GM12875 (cell line): ENCODE measurements at regions not wholly inside any gene's neighbourhood (a gene's known extent, or its start where the extent isn't known, plus 50 kb on each side); places are given as distances from the start of the nearest gene placed in this dataset.

Experiments
- H3K4me3 ChIP-seq: one replicate; pipeline ENCODE4 v1.5.1; 2011; ENCODE audit warnings: low read depth, low read length, control low read depth
- TF ChIP-seq, protein P1 (sequence below): IDR thresholded peaks from 2 replicates; pipeline ENCODE4 v1.5.1; 2011; ENCODE audit warnings: low read depth, mild to moderate bottlenecking, control low read depth, inconsistent platforms, low read length, moderate library complexity, borderline replicate concordance; ENCODE audit not compliant: insufficient read depth

DNA sequence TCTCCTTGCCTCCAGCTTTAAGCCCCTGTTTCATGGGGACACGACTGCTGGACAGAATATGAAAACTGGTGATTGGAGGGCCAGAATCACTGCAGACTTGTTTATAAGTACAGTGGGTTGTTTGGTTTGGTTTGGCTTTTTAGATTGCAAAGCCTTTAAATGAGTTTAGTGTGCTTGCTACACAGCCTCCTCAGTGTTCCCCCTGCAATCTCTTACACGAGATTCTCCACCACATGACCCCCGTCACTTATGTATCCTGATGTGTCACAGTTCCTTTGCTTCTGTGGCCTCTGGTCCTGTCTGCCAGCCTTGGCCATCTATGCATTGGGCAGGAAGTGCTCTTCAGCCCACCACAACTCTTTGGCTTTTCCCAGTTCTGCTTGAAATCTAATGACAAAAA is 103.7 kb upstream of the ANKRD1 start:
- H3K4me3 ChIP-seq, result no peak overlapping the region
- TF ChIP-seq, protein P1, sequence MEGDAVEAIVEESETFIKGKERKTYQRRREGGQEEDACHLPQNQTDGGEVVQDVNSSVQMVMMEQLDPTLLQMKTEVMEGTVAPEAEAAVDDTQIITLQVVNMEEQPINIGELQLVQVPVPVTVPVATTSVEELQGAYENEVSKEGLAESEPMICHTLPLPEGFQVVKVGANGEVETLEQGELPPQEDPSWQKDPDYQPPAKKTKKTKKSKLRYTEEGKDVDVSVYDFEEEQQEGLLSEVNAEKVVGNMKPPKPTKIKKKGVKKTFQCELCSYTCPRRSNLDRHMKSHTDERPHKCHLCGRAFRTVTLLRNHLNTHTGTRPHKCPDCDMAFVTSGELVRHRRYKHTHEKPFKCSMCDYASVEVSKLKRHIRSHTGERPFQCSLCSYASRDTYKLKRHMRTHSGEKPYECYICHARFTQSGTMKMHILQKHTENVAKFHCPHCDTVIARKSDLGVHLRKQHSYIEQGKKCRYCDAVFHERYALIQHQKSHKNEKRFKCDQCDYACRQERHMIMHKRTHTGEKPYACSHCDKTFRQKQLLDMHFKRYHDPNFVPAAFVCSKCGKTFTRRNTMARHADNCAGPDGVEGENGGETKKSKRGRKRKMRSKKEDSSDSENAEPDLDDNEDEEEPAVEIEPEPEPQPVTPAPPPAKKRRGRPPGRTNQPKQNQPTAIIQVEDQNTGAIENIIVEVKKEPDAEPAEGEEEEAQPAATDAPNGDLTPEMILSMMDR, result no peak

DNA sequence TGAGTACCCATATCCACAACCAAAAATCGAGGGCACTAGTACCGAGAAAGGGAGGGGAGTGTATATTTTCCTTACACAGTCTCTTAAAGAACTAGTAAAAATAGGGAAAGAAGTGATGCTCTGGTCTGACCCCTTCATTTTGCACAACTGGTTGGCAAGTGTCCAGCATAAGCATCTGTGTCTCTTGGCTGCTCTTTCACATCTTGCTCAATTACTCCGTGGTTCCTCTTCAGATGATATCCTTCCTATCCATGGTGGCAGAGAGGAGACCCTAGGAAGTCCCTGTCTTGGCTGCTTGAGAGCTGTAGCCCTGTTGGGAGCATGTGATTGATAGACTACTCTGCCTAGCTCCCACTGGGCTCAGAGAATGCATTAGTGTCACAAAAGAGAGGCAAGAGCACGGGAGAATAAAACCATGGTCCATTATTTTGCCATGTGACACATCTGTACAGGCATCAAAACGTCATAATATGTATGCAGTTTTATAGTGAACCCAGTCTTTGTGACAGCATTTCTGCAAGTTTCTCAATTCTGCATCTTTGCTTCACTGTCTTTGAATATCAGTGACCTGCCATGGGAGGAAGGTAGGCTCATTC is 111.8 kb upstream of the ANKRD1 start:
- H3K4me3 ChIP-seq, result no peak overlapping the region
- TF ChIP-seq, protein P1, result no peak

DNA sequence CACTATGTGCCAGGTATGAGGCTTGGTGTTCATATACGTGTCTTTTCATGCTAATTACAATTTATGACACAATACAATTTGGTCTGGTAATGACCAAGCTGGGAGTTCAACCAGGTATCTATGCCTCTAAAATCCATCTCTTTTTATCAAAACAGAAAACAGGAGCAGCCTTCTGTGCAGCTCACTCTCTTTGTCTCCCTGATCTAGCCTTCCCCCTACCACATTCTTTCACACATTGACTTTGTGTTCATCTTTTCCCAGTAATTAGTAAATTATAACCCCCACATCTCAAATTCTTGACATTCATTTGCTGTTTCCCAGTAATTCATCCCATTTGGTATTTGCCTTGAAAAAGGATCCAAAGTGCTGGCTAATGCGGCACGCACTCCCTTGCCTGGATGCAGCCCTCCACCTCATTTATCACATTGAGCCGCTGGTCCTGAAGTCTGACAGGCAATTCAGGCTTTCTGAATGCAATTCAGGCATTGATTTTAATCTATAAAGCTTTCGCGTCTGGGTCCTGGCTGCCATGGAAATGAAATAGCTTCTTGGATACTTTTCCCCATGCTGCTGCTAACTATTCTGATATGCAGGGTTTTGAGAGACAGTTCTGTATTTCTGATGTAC is 112.5 kb upstream of the ANKRD1 start:
- H3K4me3 ChIP-seq, result no peak overlapping the region
- TF ChIP-seq, protein P1, result no peak

DNA sequence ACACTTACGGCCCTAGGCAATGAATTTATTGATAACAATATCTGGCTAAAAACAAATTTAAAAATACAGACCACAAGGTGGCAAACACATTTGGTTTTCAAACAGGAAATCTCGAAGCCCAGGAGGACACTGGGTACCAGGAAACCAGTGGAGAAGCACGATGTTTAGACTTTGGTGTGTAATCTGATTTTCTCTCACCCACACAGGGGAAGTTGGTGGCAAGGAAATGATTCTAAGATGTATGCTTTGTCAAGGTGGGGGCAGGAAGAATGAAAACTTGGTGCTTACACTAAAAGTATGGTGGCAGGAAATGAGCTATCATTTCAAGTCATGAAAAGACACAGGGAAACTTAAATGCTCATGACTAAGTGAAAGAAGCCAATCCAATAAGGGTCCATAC is 113.2 kb upstream of the ANKRD1 start:
- no peak overlapping the region for H3K4me3 ChIP-seq

DNA sequence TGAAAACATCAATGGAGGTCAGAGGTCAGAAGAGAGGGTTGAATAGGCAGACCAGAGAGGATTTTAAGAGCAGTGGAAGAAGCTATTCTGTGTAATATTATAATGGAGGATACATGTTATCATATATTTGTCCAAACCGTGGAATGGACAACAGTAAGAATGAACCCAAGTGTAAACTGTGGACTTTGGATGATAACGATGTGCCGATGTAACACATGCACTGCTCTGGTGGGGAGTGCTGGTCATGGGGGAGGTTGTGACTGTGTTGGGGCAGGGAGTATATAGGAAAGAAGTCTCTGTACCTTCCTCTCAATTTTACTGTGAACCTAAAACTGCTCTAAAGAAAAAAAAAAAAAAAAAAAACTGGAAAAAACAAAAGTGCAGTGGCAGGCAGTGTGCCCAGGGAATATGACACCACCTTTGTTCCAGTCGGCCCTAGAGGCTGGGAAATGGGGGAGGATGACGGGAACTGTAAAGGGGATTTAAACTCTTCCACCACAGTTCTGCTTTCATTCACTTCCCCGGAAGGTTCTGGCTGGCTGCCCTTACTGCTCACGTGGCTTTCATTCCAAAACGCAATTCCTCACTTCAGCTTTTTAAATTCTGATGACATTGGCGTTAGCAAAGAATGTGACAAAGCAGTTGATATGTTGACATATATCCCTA is 113.7 kb upstream of the ANKRD1 start:
- no peak overlapping the region for H3K4me3 ChIP-seq

More for the DNA sequence above, 113.2 kb upstream of the ANKRD1 start:
- TF ChIP-seq, protein P1, result no peak

DNA sequence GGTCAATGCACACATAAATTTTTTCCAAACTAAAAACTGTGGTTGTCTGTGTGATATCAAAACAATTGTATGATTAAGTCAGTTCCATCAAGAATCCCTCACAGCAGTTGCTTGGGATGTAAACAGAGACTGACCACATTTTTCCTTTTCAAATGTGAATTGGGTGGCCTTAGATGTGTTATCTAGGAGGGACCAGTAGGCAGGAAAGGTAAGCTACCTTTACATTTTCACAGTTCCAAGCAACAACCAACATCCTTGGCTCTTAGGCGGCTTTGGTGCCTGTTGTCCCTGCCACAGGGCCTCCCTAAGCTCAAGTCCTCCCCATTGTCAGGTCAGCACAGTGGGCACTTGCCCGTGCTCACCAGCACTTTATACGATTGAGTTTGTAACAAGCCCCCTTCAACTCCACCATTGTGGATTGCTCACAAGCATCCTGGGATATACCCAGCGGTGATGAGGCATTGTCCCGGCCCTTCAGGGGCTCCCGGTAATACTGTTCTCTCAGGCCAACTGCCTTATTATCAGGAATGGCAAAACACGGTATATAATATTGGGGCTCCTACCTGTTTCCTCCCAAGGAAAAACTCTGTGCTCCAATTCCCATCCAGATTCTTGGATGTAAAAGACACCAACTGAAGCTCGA is 114.9 kb upstream of the ANKRD1 start:
- TF ChIP-seq, protein P1, result no peak

More for the DNA sequence above, 113.7 kb upstream of the ANKRD1 start:
- TF ChIP-seq, protein P1, result no peak

More for the DNA sequence above, 114.9 kb upstream of the ANKRD1 start:
- no peak overlapping the region for H3K4me3 ChIP-seq
